ENCODE measurements at regions not wholly inside any gene's neighbourhood (a gene's known extent, or its start where the extent isn't known, plus 50 kb on each side); places are given as distances from the start of the nearest gene placed in this dataset.

DNA sequence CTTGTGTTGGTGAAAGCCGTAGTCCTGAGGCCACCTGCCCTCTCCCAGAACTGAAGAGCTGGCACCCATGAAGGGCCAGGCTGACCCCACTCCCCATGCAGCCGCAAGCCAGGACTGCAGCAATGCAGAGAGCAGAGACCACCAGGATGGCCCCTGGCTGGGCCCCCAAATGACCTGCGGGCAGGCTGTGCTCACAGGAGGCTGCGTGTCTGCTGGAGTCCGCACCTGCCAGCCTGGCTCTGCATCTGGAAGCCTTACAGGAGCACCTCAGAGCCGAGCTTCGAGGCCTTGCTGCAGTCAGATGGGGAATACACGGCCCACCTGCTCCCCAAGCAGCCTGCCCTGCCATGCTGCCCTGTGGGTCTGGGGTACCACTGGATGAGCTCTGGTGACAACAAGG, 1336.8 kb downstream of the TBC1D22A start:
- TF ChIP-seq, protein P1, sequence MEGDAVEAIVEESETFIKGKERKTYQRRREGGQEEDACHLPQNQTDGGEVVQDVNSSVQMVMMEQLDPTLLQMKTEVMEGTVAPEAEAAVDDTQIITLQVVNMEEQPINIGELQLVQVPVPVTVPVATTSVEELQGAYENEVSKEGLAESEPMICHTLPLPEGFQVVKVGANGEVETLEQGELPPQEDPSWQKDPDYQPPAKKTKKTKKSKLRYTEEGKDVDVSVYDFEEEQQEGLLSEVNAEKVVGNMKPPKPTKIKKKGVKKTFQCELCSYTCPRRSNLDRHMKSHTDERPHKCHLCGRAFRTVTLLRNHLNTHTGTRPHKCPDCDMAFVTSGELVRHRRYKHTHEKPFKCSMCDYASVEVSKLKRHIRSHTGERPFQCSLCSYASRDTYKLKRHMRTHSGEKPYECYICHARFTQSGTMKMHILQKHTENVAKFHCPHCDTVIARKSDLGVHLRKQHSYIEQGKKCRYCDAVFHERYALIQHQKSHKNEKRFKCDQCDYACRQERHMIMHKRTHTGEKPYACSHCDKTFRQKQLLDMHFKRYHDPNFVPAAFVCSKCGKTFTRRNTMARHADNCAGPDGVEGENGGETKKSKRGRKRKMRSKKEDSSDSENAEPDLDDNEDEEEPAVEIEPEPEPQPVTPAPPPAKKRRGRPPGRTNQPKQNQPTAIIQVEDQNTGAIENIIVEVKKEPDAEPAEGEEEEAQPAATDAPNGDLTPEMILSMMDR (IDR thresholded peaks at IDR 0.05) = no peak
- TF ChIP-seq, protein P2, sequence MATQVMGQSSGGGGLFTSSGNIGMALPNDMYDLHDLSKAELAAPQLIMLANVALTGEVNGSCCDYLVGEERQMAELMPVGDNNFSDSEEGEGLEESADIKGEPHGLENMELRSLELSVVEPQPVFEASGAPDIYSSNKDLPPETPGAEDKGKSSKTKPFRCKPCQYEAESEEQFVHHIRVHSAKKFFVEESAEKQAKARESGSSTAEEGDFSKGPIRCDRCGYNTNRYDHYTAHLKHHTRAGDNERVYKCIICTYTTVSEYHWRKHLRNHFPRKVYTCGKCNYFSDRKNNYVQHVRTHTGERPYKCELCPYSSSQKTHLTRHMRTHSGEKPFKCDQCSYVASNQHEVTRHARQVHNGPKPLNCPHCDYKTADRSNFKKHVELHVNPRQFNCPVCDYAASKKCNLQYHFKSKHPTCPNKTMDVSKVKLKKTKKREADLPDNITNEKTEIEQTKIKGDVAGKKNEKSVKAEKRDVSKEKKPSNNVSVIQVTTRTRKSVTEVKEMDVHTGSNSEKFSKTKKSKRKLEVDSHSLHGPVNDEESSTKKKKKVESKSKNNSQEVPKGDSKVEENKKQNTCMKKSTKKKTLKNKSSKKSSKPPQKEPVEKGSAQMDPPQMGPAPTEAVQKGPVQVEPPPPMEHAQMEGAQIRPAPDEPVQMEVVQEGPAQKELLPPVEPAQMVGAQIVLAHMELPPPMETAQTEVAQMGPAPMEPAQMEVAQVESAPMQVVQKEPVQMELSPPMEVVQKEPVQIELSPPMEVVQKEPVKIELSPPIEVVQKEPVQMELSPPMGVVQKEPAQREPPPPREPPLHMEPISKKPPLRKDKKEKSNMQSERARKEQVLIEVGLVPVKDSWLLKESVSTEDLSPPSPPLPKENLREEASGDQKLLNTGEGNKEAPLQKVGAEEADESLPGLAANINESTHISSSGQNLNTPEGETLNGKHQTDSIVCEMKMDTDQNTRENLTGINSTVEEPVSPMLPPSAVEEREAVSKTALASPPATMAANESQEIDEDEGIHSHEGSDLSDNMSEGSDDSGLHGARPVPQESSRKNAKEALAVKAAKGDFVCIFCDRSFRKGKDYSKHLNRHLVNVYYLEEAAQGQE (IDR thresholded peaks at IDR 0.05; ENCODE audit: insufficient read depth in 1 of 2, low read depth in 2 of 2, low read length in 1 of 2) = no peak

Measured in Panc1 (cell line).